ENCODE measurements at regions not wholly inside any gene's neighbourhood (a gene's known extent, or its start where the extent isn't known, plus 50 kb on each side); places are given as distances from the start of the nearest gene placed in this dataset.

DNA sequence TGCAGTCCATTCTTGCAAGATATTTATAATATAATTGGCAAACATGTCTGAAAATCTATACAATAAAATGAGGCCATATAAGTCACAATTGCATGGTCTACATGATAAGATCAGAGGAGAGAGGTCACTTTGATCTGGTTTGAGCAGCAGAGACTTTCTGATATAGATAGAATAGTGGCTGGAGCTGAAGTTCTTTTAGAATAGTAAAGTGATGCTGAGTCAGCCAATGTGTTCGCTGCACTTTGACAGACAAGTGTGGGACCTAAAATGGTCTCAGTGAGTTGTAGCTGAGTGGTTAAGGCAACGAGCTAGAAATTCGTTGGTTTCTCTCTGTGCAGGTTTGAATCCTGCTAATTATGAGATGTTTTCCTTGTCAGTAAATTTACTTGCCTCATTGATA is 257.0 kb upstream of the C11orf87 start:
- DNase-seq (ENCODE audit: low read depth), result no peak

DNA sequence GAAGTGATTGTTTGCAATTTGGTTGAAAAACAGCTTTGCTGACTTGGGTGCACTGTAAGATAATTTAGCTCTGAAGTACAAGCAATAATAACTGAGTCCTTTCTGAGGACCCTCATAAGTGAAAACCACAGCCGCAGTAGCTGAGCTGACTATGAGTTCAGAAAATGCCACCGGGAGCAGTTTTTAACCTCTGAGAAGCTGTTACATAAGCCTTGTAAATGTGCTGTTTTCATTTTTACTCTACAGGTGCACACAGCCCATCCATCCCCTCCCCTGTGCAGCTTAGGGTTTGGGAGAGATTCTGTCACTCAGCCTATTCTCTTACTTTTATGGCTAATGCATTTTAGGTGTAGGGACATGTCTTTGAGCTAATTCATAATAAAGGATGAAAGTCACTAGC is 255.5 kb upstream of the C11orf87 start:
- no peak for DNase-seq (ENCODE audit: low read depth)

DNA sequence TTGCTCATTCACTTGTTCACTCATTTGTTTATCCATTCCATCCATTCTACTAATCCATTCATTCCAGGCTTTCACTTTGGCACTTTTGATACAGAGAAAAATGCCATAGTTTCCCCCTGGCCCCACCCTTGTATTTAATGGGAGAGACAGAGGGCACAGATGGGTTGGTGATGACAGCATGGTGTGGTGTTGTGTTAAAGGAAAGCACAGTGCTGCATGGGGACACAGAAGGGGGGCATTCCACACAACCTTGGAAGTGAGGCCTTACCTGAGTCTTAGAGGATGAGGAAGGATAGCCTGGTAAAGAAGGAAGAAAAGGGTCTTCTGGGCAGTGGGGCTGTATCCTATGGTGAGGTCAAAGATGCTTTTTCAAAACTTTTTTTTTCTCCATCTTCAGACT is 248.5 kb upstream of the C11orf87 start:
- no peak for DNase-seq (ENCODE audit: low read depth)

DNA sequence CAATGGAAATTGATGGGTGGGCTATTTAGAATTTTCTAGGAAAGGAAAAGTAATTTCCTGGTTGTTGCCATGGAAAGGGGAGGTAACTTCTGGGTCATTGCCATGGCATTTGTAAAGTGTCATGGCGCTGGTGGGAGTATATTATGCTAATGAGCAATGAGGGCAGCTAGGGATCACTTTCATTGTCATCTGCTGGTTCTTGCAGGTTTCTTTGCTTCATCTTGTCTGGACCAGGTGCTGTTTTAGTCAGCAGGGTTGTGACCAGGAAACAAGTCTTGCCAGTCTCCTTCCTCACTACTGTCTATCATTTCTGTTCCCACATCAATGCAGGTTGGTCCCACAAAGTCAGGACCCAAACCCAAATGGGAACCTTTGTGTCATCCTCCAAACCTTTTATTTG is 237.6 kb upstream of the C11orf87 start:
- DNase-seq (ENCODE audit: low read depth), result no peak

DNA sequence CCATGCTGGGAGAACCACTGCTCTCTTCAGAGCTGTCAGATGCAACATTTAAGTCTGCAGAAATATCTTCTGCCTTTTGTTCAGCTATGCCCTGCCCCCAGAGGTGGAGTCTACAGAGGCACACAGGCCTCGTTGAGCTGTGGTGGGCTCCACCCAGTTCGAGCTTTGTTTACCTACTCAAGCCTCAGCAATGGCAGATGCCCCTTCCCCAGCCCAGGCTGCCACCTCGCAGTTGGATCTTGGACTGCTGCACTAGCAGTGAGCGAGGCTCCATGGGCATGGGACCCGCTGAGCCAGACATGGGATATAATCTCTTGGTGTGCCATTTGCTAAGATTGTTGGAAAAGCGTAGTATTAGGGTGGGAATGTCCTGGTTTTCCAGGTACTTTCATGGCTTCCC is 229.1 kb upstream of the C11orf87 start:
- no peak for DNase-seq (ENCODE audit: low read depth)

GRCh38 chr11:109193880-109194279 is 228.1 kb upstream of the C11orf87 start:
- DNase-seq (ENCODE audit: low read depth), result no peak

- peak; percentile 42 for DNase-seq (ENCODE audit: low read depth)
These were observed 226.0 kb upstream of the C11orf87 start for GRCh38 chr11:109196016-109196415.

GRCh38 chr11:109197656-109198055 is 224.3 kb upstream of the C11orf87 start:
- peak; percentile 83 for DNase-seq (ENCODE audit: low read depth)

- no peak for DNase-seq (ENCODE audit: low read depth)
These were observed 218.8 kb upstream of the C11orf87 start for GRCh38 chr11:109203176-109203575.

DNA sequence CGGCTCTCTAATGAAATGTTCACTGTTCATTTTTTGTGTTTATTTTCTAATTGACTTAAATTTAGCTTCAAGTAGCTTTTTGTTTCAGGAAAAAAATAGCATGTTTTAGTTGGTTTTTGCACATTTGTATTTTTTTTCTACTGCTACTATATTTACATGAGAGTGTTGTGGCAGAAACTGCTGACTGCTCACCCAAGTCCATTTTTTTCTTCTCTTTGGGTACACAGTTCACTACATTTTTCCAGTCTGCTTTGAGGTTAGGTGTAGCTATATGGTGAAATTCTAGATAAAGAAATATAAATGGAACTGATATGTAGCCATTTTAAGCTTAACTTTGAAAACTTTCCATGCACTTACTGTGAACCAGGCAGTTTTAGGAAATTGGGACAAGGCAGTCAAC is 216.7 kb upstream of the C11orf87 start:
- no peak for DNase-seq (ENCODE audit: low read depth)

GRCh38 chr11:109208121-109208520 is 213.9 kb upstream of the C11orf87 start:
- no peak for DNase-seq (ENCODE audit: low read depth)

DNA sequence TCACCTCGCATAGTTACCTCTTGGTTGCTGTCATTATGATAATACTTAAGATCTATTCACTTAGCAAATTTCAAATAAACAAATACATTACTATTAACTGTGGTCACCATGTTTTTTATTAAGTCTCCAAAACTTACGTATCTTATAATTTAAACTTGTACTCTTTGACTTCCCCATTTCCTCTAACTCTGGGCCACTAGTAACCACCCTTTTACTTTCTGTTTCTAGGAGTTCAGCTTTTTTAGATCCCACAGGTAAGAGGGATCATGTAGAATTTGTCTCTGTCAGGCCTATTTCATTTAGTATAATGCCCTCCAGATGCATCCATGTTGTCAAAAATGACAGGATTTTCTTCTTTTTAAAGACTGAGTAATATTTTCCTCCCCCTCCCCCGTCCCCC is 212.4 kb upstream of the C11orf87 start:
- DNase-seq (ENCODE audit: low read depth), result no peak

GRCh38 chr11:109221190-109221589 is 200.8 kb upstream of the C11orf87 start:
- DNase-seq (ENCODE audit: low read depth), result no peak

DNA sequence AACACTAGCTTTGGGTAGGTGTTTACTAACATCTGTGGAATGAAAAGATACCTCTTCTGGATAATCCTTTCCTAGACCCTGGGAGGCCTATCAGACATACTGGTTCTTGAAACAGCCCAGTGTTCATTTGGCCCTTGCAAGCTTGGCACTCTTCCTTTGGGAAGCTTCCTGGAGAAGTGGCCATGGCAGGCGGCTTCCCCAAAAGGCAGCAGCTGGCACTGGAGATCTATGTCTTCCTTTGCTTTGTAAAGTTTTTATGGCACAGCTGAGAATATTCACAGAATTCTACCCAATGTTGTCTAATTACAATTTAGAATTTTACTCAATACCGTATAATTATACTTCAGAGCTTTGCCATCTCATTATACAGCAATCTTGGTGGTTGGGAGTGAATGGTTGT is 199.2 kb upstream of the C11orf87 start:
- no peak for DNase-seq (ENCODE audit: low read depth)

DNA sequence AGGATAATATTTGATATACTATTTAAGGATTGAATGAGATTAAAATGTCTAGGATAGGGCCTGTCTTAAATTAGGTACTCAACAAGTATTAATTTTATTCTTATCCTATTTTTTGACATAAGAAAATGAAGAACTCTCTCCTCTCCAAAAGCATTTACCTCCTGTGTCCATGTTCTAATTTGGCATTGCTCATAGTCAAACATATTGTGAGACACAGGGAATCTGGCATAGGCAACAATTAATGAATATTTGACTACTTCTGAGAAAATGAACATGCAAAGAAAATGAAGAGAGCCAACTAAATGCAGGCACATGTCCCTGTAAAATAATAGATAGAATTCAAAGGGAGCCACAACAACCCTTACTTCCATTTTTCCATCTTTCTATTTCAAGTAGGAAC is 198.5 kb upstream of the C11orf87 start:
- DNase-seq (ENCODE audit: low read depth), result no peak

GRCh38 chr11:109229682-109230081 is 192.3 kb upstream of the C11orf87 start:
- peak; percentile 85 for DNase-seq (ENCODE audit: low read depth)

GRCh38 chr11:109236188-109236587 is 185.8 kb upstream of the C11orf87 start:
- DNase-seq (ENCODE audit: low read depth), result no peak

DNA sequence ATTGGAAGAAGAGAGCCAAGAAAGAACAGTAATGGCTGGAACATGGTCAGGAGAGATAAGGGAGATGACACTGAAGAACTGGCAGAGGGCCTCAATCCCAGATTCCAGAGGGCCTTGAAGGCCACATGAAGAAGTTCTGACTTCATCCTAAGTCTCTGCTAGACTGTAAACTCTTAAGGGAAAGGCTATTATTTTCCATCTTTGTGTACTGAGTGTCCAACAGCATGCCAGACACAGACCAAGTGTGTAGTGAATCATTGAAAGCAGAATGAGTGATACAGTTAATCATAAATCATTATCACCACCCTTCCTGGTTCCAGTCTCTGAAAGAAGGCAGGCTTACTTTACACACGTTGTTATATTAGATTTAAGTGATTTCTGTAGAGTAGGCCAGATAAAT is 185.3 kb upstream of the C11orf87 start:
- no peak for DNase-seq (ENCODE audit: low read depth)

DNA sequence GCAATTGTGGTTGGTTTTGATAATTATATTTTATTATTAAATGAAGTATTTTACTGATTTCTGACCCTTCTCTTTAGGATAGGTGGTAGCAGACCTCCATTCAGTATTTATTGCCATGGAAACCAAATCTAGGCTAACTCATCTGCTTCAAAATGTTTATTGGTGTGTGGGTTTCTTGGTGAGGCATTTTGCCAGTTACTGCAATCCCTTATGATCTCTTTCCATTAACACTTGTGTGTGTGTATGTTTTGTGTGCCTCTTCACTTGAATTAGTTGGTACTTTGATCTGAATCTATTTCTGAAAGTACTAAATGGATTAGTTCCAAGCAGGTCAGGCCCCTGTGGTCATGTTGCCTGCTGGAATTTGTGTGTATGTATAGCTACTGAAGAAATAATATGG is 184.4 kb upstream of the C11orf87 start:
- peak; percentile 35 for DNase-seq (ENCODE audit: low read depth)

GRCh38 chr11:109241988-109242536 is 179.9 kb upstream of the C11orf87 start:
- DNase-seq (ENCODE audit: low read depth), result no peak

- peak; percentile 57 for DNase-seq (ENCODE audit: low read depth)
These were observed 174.9 kb upstream of the C11orf87 start for GRCh38 chr11:109247071-109247470.

DNA sequence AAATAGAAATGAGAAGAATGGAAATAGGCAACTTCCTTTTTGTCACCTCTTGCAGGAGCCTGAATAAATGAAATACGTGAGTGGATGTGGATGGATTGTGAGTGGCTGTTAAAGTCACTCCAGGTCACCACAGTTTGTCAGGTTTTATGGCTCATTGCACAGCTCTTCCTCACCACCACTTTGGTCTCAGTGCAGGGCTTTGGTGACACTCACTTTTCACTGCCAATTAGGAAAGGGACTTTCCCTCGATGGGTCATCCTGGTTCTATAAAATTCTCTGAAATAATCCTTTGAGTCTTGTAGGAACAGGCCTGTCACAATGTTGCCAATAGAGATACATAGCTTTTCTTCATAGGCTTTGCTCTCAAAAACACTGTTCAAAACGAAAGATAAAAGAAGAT is 172.4 kb upstream of the C11orf87 start:
- DNase-seq (ENCODE audit: low read depth), result peak; percentile 69

- no peak for DNase-seq (ENCODE audit: low read depth)
These were observed 170.8 kb upstream of the C11orf87 start for GRCh38 chr11:109251230-109251629.

DNA sequence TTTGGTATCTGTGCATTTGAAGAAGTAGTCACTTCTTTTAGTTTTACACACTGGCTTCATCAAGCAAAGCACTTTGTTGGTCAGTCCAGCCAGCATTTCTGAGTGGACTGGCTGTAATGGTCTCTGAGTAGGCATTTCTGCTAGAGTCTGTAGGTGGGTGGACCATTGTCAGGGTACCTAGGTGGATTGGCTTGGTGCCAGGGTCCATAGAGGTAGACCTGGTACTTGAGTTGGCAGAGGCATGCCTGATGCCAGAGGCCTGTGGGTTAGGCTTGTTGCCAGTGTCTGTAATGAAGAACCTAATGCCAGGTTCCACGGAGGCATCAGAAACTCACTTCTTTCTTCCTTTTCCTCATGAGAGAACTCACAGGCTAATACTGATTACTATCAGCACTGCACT is 157.9 kb upstream of the C11orf87 start:
- no peak for DNase-seq (ENCODE audit: low read depth)

Data from M059J (cell line).